NCI-H69 (cell line): ENCODE measurements at regions not wholly inside any gene's neighbourhood (a gene's known extent, or its start where the extent isn't known, plus 50 kb on each side); places are given as distances from the start of the nearest gene placed in this dataset.

Experiments used
- DNase-seq: peaks from one replicate; lab custom pipeline; 2025; lab: John Stamatoyannopoulos, UW

DNA sequence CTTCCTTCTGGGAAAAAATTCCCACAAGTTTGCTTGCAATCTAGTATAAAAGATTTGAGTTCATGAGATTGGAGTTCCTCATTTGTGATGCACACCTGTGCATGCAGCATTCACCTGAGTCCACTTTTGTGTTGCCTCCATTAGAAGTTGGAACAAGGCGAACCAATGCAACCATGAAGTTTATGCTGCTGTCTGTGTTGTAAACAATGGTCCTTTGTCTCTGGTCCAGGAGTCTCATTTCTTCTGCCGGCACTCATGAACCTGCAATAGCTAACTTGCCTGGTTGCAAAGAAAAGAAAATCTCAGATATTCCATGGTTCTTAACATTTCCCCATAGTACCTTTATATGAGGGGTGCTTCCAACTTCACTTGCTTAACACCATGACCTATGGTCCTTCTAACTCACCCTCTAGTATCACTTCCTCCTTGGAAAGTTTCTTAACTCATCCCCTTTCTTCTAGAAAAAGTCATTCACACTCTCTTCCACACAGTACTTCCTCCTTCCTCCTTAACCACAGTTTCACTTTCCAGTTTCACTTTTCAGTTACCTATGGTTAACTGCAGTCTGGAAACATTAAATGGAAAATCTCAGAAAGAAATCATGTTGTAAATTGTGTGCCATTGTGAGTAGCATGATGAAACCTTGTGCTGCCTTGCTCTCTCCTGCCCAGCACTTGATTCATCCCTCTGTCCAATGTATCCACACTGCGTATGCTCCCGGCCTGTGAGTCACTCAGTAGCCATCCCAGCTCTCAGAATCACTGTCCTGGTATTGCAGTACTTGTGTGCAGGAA lies 128.8 kb upstream of the TRIB2 start:
- no peak for DNase-seq

DNA sequence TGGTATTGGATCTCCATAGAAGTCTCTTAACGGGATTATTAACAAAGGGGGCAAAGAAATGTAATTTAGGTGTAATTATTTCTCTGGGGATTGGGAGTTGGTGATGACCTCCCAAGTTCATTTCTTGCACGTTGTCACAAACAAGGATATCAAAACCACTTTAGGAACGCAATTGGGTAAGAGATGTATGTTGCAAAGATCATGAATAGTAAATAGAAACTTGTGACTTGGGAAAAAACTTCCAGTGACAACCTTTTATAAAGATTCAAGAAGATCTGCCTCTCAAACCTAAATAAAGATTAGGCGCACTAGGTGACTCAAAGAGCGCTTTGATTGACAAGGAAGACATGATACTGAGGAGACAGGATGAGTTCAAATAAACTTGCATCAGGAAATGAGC lies 127.8 kb upstream of the TRIB2 start:
- DNase-seq, result no peak

DNA sequence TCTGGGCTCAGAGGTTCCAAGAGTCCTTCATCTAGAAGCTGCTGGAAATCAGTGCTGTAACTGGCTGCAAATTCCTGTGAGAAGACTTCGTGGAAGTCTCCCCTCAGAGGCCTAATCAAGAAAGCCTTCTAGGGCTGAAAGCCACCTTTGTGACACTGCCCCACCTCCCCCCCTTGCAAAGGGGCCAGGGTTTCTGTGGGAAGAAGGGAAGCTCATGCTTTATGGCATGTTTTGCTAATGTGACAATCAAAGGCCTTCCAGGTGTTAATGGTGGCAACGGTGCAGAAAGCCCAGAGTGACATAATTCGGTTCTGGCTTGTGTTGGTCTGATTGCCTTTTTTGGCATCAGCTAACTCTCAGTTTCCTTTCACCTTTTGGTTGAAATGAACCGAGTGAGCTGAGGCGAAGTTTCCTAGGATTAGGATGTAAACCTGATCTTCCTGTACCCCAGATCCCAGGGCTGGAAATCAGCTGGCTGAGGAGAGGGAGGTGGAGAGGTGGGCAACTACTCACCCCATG lies 126.9 kb upstream of the TRIB2 start:
- DNase-seq, result no peak

DNA sequence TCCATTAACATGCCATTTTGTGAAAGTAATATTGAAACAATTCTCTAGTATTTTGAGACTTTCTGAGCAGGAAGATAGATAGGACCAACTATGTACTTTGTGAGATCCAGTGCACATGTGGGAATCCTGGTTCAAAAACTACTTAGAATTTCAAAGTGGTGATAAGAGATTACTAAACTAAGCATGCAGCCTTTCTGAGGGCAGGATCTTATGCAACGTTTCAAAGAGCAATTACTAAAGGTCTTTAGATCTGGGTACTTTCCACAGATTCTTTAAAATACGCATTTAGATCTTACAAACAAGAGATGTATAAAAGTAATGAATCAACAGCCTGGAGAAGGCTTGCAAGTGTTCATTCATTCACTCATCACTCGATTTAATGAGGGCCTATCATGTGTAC lies 124.4 kb upstream of the TRIB2 start:
- DNase-seq, result no peak

DNA sequence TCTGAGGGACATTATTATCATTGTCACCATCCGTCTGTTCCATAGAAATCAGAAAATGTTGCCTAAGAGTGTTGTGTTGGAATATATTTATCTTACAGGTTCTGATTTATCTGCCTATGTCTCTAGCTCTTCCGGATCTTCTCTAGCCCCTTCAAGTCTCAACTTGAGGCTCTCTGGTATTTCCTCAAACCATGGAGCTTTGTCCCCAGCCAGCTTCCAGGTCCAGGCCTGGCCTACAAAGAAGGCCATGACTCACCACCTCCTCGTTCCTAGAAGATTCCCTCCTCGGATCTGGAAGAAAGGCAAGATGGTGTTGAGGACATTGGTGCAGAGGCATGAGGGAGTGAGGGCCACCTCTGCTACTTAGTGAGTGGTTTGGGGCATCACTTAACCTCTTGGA lies 122.1 kb upstream of the TRIB2 start:
- no peak for DNase-seq

DNA sequence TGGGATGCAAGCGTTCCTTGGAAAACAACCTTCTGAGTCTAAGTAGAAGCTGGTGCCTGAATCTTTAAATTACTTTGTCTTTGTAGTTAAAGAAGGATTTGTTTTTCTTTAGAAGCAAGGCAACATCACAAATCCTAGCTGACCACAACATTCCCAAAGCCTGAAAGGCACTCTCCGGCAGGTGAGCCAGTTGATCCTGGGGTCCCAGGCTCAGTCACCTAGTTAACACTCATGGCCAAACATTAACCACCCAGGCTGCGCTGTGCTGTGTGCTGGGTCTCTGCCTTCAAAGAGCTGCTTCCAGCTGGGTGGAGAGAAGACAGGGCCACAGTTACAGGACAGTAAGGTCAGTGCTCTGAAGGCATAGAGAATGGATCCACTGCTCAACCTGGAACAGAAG lies 120.0 kb upstream of the TRIB2 start:
- DNase-seq, result no peak

DNA sequence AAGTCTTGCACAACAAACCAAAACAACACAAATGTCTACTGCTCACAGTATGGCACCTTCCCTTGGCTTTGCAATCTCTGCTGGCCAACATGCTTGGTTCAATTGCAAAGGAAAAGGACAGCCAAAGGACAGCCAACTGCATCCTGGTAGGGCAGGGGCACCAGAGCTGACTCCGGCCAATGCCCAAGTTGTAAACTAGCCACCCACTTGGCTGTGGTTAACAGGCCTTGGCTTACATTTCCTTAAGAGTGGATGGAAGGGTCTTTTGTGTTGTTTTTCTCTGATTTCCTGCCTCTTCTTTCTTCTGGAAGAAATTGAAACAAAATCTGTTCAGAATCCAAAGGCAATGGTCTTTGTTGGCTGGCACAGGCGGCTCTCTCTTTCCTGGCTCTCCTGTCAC lies 119.1 kb upstream of the TRIB2 start:
- DNase-seq, result no peak

DNA sequence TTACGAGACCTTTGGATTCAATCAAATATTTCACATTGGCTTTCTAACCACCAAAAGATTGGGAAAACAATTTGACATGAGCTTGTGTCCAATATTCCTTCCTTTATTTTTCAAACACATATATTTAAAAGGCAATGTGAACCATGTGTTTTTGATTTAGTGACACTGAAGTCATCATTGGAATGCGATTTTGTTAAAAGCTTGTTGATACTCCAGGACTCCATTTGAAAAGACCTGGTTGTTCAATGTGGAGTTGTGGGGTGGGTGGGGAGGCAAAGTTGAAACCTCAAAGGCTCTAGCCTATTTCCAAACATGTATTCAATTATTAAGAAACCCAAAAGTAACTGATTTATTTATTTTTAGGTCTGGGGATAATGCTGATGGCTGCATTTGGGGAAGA lies 114.1 kb upstream of the TRIB2 start:
- DNase-seq, result no peak

DNA sequence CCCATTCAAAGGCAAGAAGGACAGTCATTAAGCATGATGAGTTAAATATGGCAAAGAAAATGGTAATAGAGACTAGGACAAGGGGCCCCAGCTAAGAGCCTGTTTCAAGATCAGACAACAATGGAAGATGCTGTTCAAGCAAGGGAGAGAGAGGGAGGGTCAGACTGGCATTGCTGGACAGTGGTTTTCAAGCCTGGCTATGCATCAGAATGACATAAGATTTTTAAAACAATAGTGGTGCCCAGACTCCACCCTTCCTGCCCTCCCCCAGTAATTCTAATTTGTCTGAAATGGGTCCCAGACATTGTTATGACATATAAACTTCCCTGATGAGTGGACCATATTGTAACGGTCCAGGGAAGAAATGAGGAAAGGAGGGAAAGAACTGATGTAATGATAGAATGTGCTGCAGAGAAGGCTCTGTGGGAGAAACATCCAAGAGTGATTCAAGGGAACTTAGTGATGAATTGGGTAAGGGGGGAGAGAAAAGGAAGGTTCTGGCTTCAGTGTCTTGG lies 112.9 kb upstream of the TRIB2 start:
- DNase-seq, result no peak

DNA sequence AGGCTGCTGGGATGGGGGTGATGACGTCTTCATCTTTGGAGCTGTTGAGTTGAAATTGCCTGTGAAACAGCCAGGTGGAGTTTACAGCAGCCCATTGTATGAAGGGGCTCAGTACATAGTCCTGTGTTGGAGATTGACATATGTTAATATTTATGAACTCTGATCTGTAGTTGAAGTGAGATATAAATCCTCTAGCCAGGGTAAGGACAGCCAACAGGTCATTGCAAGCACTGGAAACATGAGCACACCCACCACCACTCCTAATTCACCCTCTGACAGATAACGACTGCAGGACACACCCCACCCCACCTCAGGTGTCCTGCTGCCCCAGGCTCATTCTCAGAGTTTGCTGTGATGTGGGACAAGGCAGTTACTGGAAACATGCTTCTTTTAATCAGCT lies 112.4 kb upstream of the TRIB2 start:
- no peak for DNase-seq

DNA sequence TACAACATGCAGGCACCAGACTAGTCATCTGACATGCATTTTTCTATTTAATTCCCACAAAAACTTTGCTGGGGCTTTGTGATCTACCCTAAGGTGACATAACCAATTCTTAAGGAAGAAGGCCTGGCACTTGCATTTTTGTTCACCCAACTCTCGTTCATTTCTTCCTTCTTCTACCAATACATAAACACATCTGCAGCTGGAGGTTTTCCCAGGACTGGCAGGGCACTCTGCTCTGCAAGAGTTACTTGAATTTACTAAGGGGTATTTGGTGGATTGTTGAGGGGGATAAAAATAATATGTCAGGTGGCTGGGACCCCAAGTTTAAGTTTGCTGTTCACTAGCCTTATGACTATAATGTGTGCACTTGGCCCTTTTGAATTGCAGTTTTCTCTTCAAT lies 111.4 kb upstream of the TRIB2 start:
- DNase-seq, result no peak

DNA sequence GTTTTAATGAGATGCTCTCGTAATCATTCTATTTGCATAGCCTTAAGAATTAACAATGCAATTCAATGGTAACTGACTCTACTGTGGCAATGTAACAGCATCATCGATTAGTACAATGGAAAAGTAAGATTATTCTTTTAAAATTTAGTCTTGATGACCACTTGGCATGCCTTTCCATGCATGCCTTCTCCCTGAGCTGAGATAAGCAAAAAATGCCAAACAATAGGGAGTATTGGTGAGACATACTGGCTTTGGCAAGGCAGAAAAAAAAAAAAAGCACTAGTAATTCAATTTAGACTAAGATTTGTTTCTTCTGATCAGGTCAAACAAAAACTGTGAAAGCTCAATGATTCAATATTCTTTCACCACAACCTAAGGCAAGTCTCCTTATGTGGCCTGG lies 110.8 kb upstream of the TRIB2 start:
- no peak for DNase-seq

DNA sequence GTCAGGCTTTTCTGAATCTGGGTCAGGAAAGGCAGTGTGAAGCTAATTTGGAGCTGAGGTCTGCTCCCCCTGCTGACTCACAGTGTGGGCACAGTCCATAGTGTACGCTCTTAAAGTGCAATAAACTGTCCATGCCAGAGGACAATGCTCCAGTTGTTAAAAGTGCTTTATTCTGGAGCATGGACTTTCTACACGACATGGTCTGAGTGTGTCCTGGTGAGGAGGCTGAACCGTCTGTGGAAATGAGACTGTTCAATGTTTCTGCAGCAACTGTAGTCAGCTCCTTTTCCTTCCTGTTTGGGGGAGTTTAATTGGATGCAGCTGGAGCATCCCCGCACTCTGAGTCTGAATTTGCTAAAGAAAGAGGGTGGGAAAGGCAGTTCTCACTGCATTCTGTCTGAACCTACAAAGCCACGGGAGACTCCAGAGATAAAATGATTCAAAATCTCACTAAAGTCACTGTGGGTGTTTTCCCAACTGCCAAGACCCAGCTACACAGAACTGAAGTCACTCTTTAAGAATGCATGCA lies 110.2 kb upstream of the TRIB2 start:
- DNase-seq, result no peak

DNA sequence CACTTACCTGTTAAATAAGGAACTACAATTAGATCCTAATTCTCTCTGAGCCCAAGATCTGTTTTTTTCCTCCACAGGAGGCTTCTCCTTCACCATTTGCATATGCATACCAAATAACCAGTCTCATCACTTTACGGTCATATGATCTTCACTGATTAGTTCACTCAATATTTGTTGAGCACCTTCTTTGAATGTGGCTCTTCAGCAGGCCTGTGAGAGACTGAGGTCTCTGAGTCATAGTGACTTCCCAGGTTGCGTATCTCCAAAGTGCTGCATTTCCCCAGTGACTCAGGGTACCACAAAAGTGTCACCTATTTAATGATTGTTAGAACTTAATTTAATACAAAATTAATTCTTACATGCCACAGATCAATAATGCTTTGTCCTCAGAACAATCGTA lies 108.8 kb upstream of the TRIB2 start:
- no peak for DNase-seq

DNA sequence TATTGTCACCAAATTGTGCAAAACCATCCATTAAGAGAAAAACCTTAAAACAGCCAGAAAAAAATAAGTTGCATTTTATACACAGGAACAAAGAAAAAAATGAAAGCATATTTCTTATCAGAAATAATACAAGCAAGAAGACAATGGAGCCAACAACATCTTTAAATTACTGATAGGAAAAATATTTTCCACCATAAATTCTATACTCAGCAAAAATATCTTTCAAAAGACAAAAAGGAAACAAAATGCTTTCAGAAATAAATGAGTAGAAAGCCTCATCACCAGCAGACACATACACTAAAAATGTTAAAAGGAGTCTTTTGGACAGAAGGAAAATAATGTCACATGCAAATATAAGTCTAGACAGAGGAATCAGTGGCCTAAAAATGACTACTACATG lies 106.4 kb upstream of the TRIB2 start:
- DNase-seq, result no peak

DNA sequence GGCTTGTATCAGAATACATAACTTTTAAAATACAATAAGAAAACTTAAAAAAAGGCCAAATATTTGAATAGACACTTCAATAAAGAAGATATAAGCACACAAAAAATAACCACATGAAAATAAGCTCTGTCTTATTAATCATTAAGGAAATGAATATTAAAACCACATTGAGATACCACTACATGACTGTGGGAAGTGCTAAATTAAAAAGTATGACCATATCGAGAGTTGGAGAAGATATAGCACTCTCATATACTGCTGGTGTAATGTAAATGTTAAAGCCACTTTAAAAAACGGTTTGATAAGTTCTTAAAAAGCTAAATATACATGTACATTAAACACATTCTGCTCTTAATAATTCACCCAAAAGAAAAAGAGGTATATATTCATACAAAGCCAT lies 104.6 kb upstream of the TRIB2 start:
- no peak for DNase-seq

DNA sequence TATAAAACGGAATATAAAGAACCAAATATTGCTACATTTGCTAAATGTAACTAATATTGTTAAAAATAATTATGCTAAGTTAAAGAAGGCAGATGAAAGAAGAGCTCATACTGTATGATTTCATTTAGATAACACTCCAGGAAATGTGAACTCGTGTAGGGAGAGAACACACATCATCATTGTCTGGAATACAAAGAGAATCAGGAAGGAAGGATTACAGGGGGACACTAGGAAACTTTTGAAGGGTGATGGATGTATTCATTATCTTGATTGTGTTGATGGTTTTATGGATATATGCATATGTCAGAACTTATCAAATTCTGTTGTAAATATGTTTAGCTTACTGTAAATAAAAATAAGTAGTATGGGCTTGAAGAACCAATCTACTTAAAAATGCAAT lies 104.1 kb upstream of the TRIB2 start:
- DNase-seq, result no peak

DNA sequence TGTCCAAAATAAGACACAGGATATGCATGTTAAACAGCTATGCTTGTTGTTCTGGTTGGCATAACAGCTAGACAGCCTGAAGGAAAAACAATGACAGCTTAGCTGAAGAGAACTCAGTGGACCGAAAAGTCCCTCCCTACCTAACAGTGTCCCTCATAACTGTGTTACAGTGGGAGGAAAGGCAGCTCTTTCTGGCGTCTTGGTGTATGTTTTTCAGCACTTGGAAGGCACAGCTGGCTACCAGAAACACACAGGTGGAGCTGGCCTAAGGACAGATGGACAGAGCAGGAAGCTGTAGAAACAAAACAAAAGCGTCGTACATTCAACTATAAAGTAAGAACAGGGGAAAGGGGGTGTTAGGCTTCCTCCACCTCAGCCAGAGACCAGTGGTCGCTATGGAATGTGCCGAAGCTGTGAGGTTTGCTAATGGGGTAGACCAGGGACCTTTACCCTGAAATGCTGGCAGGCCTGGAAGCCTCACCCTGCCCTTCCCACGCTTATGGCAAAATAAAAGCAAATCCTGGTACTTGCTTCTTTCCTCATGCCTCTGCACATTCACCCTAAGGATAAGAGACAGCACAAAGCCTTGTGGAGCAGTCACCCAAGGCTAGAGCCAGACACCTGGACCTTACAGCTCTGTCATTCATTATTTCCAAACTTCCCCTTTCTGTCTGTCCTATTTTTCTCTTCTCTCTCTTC lies 103.5 kb upstream of the TRIB2 start:
- no peak for DNase-seq

DNA sequence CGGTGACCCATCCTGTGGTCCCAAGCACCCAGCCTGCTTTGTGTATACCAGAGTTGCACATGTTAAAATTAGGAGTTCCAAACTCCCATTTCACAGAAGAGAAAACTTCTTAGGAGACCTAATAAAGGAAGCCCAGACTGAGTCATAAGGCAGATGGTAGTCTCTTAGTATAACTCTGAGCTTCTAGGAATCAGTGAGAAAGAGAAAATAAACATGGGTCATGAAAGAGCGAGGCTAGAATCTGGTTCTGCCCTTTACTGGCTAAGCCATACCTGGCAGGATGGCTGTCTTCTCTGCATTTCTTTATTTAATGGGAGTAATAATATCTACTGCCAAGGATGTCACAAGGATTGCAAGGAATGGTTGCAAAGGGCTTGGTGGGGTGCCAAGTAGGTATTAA lies 101.2 kb upstream of the TRIB2 start:
- DNase-seq, result no peak

DNA sequence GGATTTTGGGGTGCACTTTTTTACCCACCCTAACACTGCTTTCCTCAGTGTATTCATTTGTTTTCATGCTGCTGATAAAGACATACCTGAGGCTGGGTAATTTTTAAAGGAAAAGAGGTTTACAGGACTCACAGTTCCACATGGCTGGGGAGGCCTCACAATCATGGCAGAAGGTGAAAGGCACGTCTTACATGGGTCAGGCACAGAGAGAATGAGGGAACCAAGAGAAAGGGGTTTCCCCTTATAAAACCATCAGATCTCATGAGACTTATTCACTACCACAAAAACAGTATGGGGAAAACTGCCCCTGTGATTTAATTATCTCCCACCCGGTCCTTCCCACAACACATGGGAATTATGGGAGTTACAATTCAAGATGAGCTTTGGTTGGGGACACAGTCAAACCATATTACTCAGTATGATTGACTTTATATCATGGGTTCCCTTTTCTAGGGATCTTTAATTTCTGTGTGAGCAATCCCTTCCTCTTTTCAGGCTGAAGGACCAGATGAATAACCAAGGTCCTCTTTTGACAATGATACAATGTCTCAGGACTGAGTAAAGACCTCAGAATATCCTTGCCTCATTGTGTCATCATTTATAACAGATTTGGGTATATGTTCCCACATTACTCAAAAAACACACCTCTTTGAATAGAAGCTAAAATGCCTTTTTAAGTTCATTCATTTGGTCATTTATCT lies 100.1 kb upstream of the TRIB2 start:
- no peak for DNase-seq

DNA sequence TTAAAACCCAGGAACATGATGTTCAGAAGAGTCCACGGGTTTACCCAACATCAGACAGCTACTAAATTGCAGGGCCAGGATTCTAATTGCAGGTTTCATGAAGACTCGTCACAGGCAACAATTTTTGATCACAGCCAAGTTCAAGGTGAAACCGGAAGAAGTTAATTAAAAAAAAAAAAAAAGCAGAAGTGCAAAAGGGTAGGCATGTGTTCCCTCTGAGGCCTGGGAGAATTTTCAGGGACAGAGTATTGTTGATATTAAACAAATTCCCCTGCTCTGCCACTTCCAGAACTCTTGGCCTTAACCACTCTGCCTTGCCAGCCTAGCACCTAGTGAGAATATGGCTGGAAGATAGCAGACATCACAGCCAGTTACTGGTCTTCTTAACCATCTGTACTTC lies 99.4 kb upstream of the TRIB2 start:
- DNase-seq, result no peak

DNA sequence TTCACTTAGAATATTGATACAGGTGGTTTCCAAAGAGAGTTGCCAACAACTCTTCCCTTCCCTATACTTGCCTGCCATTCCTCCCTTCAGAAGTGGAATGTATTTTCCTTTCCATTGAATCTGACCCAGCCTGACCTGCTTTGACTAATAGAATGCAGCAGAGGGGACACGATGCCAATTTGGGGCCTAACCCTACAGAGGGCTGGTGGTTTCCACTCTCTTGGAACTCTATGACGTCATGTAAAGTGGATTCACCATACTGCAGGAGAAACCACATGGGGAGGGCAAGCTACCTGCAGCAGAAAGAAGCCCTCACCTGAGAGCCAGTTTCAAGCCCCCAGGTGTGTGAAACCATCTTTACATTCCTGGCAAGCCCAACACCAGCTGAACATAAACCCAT lies 98.9 kb upstream of the TRIB2 start:
- no peak for DNase-seq

DNA sequence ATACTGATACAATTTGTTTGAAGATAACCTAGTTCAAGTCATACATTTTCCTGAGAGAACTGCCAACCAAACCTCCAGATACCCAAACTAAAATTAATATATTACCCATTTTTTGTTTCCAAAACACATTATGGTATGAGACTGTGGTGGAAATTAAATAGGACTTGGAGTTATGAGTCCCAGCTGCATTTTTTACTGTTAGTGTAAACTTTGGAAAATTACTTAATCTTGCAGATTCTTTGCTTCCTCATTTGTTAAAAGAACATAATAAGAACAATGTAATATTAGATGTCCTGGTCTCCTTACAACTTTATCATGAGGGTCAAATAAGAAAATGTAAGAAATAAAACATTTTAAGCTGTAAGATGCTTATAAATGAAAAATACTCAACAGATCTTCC lies 98.2 kb upstream of the TRIB2 start:
- DNase-seq, result no peak
